A673 (cell line): ENCODE measurements at regions not wholly inside any gene's neighbourhood (a gene's known extent, or its start where the extent isn't known, plus 50 kb on each side); places are given as distances from the start of the nearest gene placed in this dataset.

ENCODE experiments used
- BruUV-seq: library from RNA; stranded (reverse); fragments of 400-500 nt; replicated peaks from 2 replicates; lab custom pipeline; 2021; lab: Mats Ljungman, UMichigan
- CTCF ChIA-PET: fragments of 300-600 bp; sonication (Branson Sonifier 250); formaldehyde crosslinking; loops from one replicate; lab custom pipeline; 2022; ENCODE audit warnings: antibody characterized with exemption; lab: Charles Lee
- POLR2A ChIA-PET: fragments of 300-600 bp; sonication (Branson Sonifier 250); formaldehyde crosslinking; loops from one replicate; lab custom pipeline; 2022; ENCODE audit warnings: antibody characterized with exemption; ENCODE audit not compliant: low non-redundant PET; lab: Charles Lee
- DNase-seq: peaks from one replicate; pipeline ENCODE4 v3.0.0-alpha.2; 2015; ENCODE audit warnings: low spot score
- H3K27ac ChIP-seq: fragments of 200-600 bp; sonication (generic); 2 replicates; pipeline ENCODE4 v1.5.1; 2016; ENCODE audit warnings: mixed run types, low read depth, mild to moderate bottlenecking, mixed read lengths, antibody characterized with exemption, low read length; ENCODE audit not compliant: poor library complexity, severe bottlenecking
- H3K27me3 ChIP-seq: fragments of 200-600 bp; sonication (generic); replicated peaks from 2 replicates; pipeline ENCODE4 v1.6.1; 2017; ENCODE audit warnings: mixed run types, low read depth, mild to moderate bottlenecking, mixed read lengths, antibody characterized with exemption, low read length; ENCODE audit not compliant: insufficient read depth, poor library complexity
- H3K36me3 ChIP-seq: fragments of 200-600 bp; sonication (generic); 2 replicates; pipeline ENCODE4 v1.6.1; 2016; ENCODE audit warnings: mixed run types, mild to moderate bottlenecking, mixed read lengths, antibody characterized with exemption, low read length; ENCODE audit not compliant: insufficient read depth, poor library complexity, severe bottlenecking
- H3K4me1 ChIP-seq: fragments of 200-600 bp; sonication (generic); 2 replicates; pipeline ENCODE4 v1.6.1; 2017; ENCODE audit warnings: mixed run types, mild to moderate bottlenecking, mixed read lengths, antibody characterized with exemption, low read length; ENCODE audit not compliant: insufficient read depth, poor library complexity, severe bottlenecking
- H3K4me3 ChIP-seq: fragments of 200-600 bp; sonication (generic); 2 replicates; pipeline ENCODE4 v1.5.1; 2016; ENCODE audit warnings: low read depth, mixed run types, mild to moderate bottlenecking, mixed read lengths, low read length; ENCODE audit not compliant: poor library complexity, severe bottlenecking
- H3K9me3 ChIP-seq: fragments of 200-600 bp; sonication (generic); 2 replicates; pipeline ENCODE4 v1.6.1; 2016; ENCODE audit warnings: mixed run types, low read depth, mild to moderate bottlenecking, mixed read lengths, antibody characterized with exemption, low read length; ENCODE audit not compliant: poor library complexity, severe bottlenecking
- CTCF ChIP-seq: fragments of 300-800, 200-600 bp; sonication (generic); conservative IDR thresholded peaks from 2 replicates; pipeline ENCODE4 v1.5.1; 2017; ENCODE audit warnings: low read depth, mild to moderate bottlenecking, antibody characterized with exemption, low read length, moderate library complexity, mixed read lengths
- EZH2 ChIP-seq: fragments of 200-600 bp; sonication (generic); IDR thresholded peaks from 2 replicates; pipeline ENCODE4 v1.6.1; 2017; ENCODE audit warnings: borderline replicate concordance, low read depth, mild to moderate bottlenecking, mixed read lengths, antibody characterized with exemption, low read length; ENCODE audit not compliant: poor library complexity, severe bottlenecking
- intact Hi-C: fragments of 100-400 bp; cut with micrococcal nuclease; formaldehyde crosslinking; loops from one replicate; pipeline ENCODE4 v1.10.0; 2022; ENCODE audit not compliant: unreplicated experiment

GRCh38 chr3:43970920-43971319, 270.8 kb upstream of the TOPAZ1 start:
- Histone ChIP-seq H3K27ac (no peak overlapping the region), H3K4me1 (no peaks in the 10 kb centered on the region), H3K27me3 (no peaks in the 10 kb centered on the region), H3K9me3 (no peaks in the 10 kb centered on the region), H3K4me3 (no peak overlapping the region), H3K36me3 (no peaks in the 10 kb centered on the region)
- CTCF ChIA-PET, result no interaction called here
- BruUV-seq, result no TSS peak
- no peak for TF ChIP-seq EZH2
- no peak for TF ChIP-seq CTCF
- POLR2A ChIA-PET, result no interaction called here
- no peak for DNase-seq
- intact Hi-C loops, result no loop called here

- POLR2A ChIA-PET, result no interaction called here
- TF ChIP-seq CTCF (no peak), EZH2 (no peak)
- no peaks in the 10 kb centered on the region for H3K9me3 ChIP-seq
- no peaks in the 10 kb centered on the region for H3K27me3 ChIP-seq
- no TSS peak for BruUV-seq
- no peaks in the 10 kb centered on the region for H3K4me1 ChIP-seq
- no peak overlapping the region for H3K27ac ChIP-seq
- DNase-seq, result no peak
- CTCF ChIA-PET, result no interaction called here
- intact Hi-C loops, result no loop called here
- H3K36me3 ChIP-seq, result no peaks in the 10 kb centered on the region
- H3K4me3 ChIP-seq, result no peak overlapping the region
These were observed 270.2 kb upstream of the TOPAZ1 start for GRCh38 chr3:43971486-43971885.

- TF ChIP-seq CTCF (no peak), EZH2 (no peak)
- Histone ChIP-seq H3K36me3 (no peaks in the 10 kb centered on the region), H3K4me3 (no peak overlapping the region), H3K27ac (no peak overlapping the region), H3K27me3 (no peaks in the 10 kb centered on the region), H3K9me3 (no peaks in the 10 kb centered on the region), H3K4me1 (no peaks in the 10 kb centered on the region)
- DNase-seq, result no peak
- intact Hi-C loops, result no loop called here
- POLR2A ChIA-PET, result no interaction called here
- BruUV-seq, result no TSS peak
- CTCF ChIA-PET, result no interaction called here
These were observed 263.0 kb upstream of the TOPAZ1 start for GRCh38 chr3:43978708-43979107.
